ENCODE measurements at regions not wholly inside any gene's neighbourhood (a gene's known extent, or its start where the extent isn't known, plus 50 kb on each side); places are given as distances from the start of the nearest gene placed in this dataset.

- no peak for TF ChIP-seq CTCF (IDR thresholded peaks at IDR 0.05 in 2 of 3, conservative IDR thresholded peaks at IDR 0.05 in 1 of 3; ENCODE audit: borderline replicate concordance in 1 of 3, insufficient read depth in 1 of 3, low read depth in 2 of 3, low read length in 2 of 3)
- TF ChIP-seq EZH2 (IDR thresholded peaks at IDR 0.05), result no peak
- no peak for TF ChIP-seq EGR1 (IDR thresholded peaks at IDR 0.05; ENCODE audit: low read depth)
- no peak for TF ChIP-seq POLR2AphosphoS5 (IDR thresholded peaks at IDR 0.05; ENCODE audit: low read depth, low read length)
- TF ChIP-seq EZH2phosphoT487 (IDR thresholded peaks at IDR 0.05; ENCODE audit: borderline replicate concordance), result no peak
- no peak for TF ChIP-seq ZFX (IDR thresholded peaks at IDR 0.05)
- no peak for TF ChIP-seq SIN3A (IDR thresholded peaks at IDR 0.05; ENCODE audit: low read depth)
- no peak for TF ChIP-seq CEBPB (IDR thresholded peaks at IDR 0.05; ENCODE audit: low read depth)
- no peak for TF ChIP-seq ZNF274 (IDR thresholded peaks at IDR 0.05; ENCODE audit: low read depth, low read length)
- TF ChIP-seq SP1 (IDR thresholded peaks at IDR 0.05; ENCODE audit: low read depth), result no peak
- no peak for TF ChIP-seq RAD21 (IDR thresholded peaks at IDR 0.05; ENCODE audit: low read depth)
These were observed 1088.2 kb downstream of the TBC1D22A start for GRCh38 chr22:47850644-47851151.
